H9 (cell line): ENCODE measurements at regions not wholly inside any gene's neighbourhood (a gene's known extent, or its start where the extent isn't known, plus 50 kb on each side); places are given as distances from the start of the nearest gene placed in this dataset.

ENCODE experiments used
- DNase-seq: peaks from one replicate; pipeline ENCODE4 v3.0.0-alpha.2; 2017
- H2AFZ ChIP-seq: one replicate; pipeline ENCODE4 v1.6.1; 2013; ENCODE audit warnings: mild to moderate bottlenecking, low read length, control low read depth, moderate library complexity
- H2AK5ac ChIP-seq: 2 replicates; pipeline ENCODE4 v1.6.1; 2013; ENCODE audit warnings: low read length, control low read depth, mixed read lengths; ENCODE audit not compliant: insufficient read length
- H2BK120ac ChIP-seq: one replicate; pipeline ENCODE4 v1.6.1; 2013; ENCODE audit warnings: low read depth, mild to moderate bottlenecking, low read length, control low read depth, inconsistent platforms; ENCODE audit not compliant: poor library complexity, severe bottlenecking
- H2BK12ac ChIP-seq: 2 replicates; pipeline ENCODE4 v1.6.1; 2013; ENCODE audit warnings: low read length, control low read depth, mixed read lengths, low read depth; ENCODE audit not compliant: insufficient read length
- H2BK15ac ChIP-seq: 2 replicates; pipeline ENCODE4 v1.6.1; 2013; ENCODE audit warnings: low read depth, low read length, control low read depth
- H2BK20ac ChIP-seq: one replicate; pipeline ENCODE4 v1.6.1; 2013; ENCODE audit warnings: low read depth, mild to moderate bottlenecking, low read length, control low read depth, inconsistent platforms; ENCODE audit not compliant: poor library complexity, severe bottlenecking
- H2BK5ac ChIP-seq: 2 replicates; pipeline ENCODE4 v1.6.1; 2013; ENCODE audit warnings: low read length, control low read depth, mixed read lengths; ENCODE audit not compliant: insufficient read length
- H3K14ac ChIP-seq: 2 replicates; pipeline ENCODE4 v1.6.1; 2013; ENCODE audit warnings: low read length, control low read depth; ENCODE audit not compliant: insufficient read depth
- H3K18ac ChIP-seq: 2 replicates; pipeline ENCODE4 v1.6.1; 2013; ENCODE audit warnings: low read depth, mild to moderate bottlenecking, mixed read lengths, low read length, control low read depth; ENCODE audit not compliant: insufficient read length
- H3K23ac ChIP-seq: 2 replicates; pipeline ENCODE4 v1.6.1; 2013; ENCODE audit warnings: low read length, control low read depth, mixed read lengths, low read depth; ENCODE audit not compliant: insufficient read length
- H3K23me2 ChIP-seq: 2 replicates; pipeline ENCODE4 v1.6.1; 2013; ENCODE audit warnings: low read depth, mild to moderate bottlenecking, mixed read lengths, low read length, control low read depth; ENCODE audit not compliant: insufficient read length, poor library complexity, severe bottlenecking
- H3K27ac ChIP-seq: 2 replicates; pipeline ENCODE4 v1.5.1; 2013; ENCODE audit warnings: low read length, control low read depth, mixed read lengths, low read depth; ENCODE audit not compliant: insufficient read length
- H3K27me3 ChIP-seq: 2 replicates; pipeline ENCODE4 v1.6.1; 2013; ENCODE audit warnings: low read length, control low read depth, inconsistent platforms; ENCODE audit not compliant: insufficient read depth
- H3K4ac ChIP-seq: 2 replicates; pipeline ENCODE4 v1.6.1; 2013; ENCODE audit warnings: low read depth, mild to moderate bottlenecking, control low read depth, inconsistent platforms, low read length, moderate library complexity
- H3K4me1 ChIP-seq: 2 replicates; pipeline ENCODE4 v1.6.1; 2013; ENCODE audit warnings: low read length, control low read depth, inconsistent platforms; ENCODE audit not compliant: insufficient read depth
- H3K4me2 ChIP-seq: 2 replicates; pipeline ENCODE4 v1.6.1; 2013; ENCODE audit warnings: low read length, control low read depth, mixed read lengths; ENCODE audit not compliant: insufficient read length, insufficient read depth
- H3K56ac ChIP-seq: 2 replicates; pipeline ENCODE4 v1.6.1; 2013; ENCODE audit warnings: low read depth, mild to moderate bottlenecking, mixed read lengths, low read length, control low read depth; ENCODE audit not compliant: insufficient read length
- H3K79me1 ChIP-seq: 2 replicates; pipeline ENCODE4 v1.6.1; 2013; ENCODE audit warnings: low read depth, mild to moderate bottlenecking, moderate library complexity, low read length, control low read depth, inconsistent platforms; ENCODE audit not compliant: insufficient read depth, poor library complexity, severe bottlenecking
- H3K79me2 ChIP-seq: 2 replicates; pipeline ENCODE4 v1.6.1; 2013; ENCODE audit warnings: low read length, control low read depth, inconsistent platforms; ENCODE audit not compliant: insufficient read depth
- H3K9ac ChIP-seq: 2 replicates; pipeline ENCODE4 v1.6.1; 2013; ENCODE audit warnings: low read length, control low read depth, mixed read lengths; ENCODE audit not compliant: insufficient read length; ENCODE audit errors: extremely low read depth
- H3K9me3 ChIP-seq: one replicate; pipeline ENCODE4 v1.6.1; 2013; ENCODE audit warnings: low read depth, low read length, inconsistent platforms; ENCODE audit not compliant: control insufficient read depth
- H3T11ph ChIP-seq: one replicate; pipeline ENCODE4 v1.6.1; 2013; ENCODE audit warnings: mild to moderate bottlenecking, low read length, control low read depth, inconsistent platforms
- H4K20me1 ChIP-seq: one replicate; pipeline ENCODE4 v1.6.1; 2013; ENCODE audit not compliant: control insufficient read depth, insufficient read length, insufficient read depth
- H4K5ac ChIP-seq: 2 replicates; pipeline ENCODE4 v1.6.1; 2013; ENCODE audit warnings: low read depth, mild to moderate bottlenecking, mixed read lengths, low read length, control low read depth; ENCODE audit not compliant: insufficient read length
- H4K8ac ChIP-seq: replicated peaks from 2 replicates; pipeline ENCODE4 v1.6.1; 2013; ENCODE audit warnings: low read length, control low read depth, mixed read lengths, low read depth; ENCODE audit not compliant: insufficient read length
- H4K91ac ChIP-seq: 2 replicates; pipeline ENCODE4 v1.6.1; 2013; ENCODE audit warnings: low read depth, mild to moderate bottlenecking, moderate library complexity, mixed read lengths, low read length, control low read depth; ENCODE audit not compliant: insufficient read length
- H3K27ac Mint-ChIP-seq, 3 experiments: 2 replicates in 2 of 3; 3 replicates in 1 of 3; pipeline ENCODE4 v1.8.0; 2020 to 2021; ENCODE audit warnings: mixed read lengths in 3 of 3, mild to moderate bottlenecking in 1 of 3, moderate library complexity in 1 of 3
- H3K27me3 Mint-ChIP-seq: 2 replicates; pipeline ENCODE4 v1.8.0; 2021; ENCODE audit warnings: low read depth, mild to moderate bottlenecking, moderate library complexity, mixed read lengths
- H3K36me3 Mint-ChIP-seq, 3 experiments: 2 replicates in 2 of 3; 3 replicates in 1 of 3; pipeline ENCODE4 v1.8.0; 2020 to 2021; ENCODE audit warnings: low read depth in 3 of 3, mixed read lengths in 3 of 3; ENCODE audit not compliant: insufficient read depth in 1 of 3
- H3K4me1 Mint-ChIP-seq, 2 experiments: 2 replicates each; pipeline ENCODE4 v1.8.0; 2020; ENCODE audit warnings: mixed read lengths in 2 of 2
- H3K4me3 Mint-ChIP-seq, 2 experiments: 2 replicates in 1 of 2; 3 replicates in 1 of 2; pipeline ENCODE4 v1.8.0; 2020 to 2021; ENCODE audit warnings: mild to moderate bottlenecking in 2 of 2, mixed read lengths in 2 of 2, moderate library complexity in 1 of 2
- H3K9me3 Mint-ChIP-seq, 2 experiments: 2 replicates in 1 of 2; 3 replicates in 1 of 2; pipeline ENCODE4 v1.8.0; 2020; ENCODE audit warnings: mild to moderate bottlenecking in 2 of 2, mixed read lengths in 2 of 2, moderate library complexity in 1 of 2
- WGBS: extraction: QIAGEN DNeasy Blood & Tissue Kit; methylation state at CpG from one replicate; pipeline ENCODE4 v1.1.7; 2013; ENCODE audit warnings: missing lambda C conversion rate, low lambda C conversion rate, mixed read lengths; ENCODE audit not compliant: insufficient read length; ENCODE audit errors: extremely low coverage; 5-methylcytosine and 5-hydroxymethylcytosine counted together
- TF ChIP-seq, protein P1 (sequence below): fragments of 200-600 bp; sonication (generic); conservative IDR thresholded peaks from 3 replicates; pipeline ENCODE4 v1.8.0; 2021; ENCODE audit warnings: antibody characterized with exemption, mild to moderate bottlenecking

- TF ChIP-seq, protein P1, sequence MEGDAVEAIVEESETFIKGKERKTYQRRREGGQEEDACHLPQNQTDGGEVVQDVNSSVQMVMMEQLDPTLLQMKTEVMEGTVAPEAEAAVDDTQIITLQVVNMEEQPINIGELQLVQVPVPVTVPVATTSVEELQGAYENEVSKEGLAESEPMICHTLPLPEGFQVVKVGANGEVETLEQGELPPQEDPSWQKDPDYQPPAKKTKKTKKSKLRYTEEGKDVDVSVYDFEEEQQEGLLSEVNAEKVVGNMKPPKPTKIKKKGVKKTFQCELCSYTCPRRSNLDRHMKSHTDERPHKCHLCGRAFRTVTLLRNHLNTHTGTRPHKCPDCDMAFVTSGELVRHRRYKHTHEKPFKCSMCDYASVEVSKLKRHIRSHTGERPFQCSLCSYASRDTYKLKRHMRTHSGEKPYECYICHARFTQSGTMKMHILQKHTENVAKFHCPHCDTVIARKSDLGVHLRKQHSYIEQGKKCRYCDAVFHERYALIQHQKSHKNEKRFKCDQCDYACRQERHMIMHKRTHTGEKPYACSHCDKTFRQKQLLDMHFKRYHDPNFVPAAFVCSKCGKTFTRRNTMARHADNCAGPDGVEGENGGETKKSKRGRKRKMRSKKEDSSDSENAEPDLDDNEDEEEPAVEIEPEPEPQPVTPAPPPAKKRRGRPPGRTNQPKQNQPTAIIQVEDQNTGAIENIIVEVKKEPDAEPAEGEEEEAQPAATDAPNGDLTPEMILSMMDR, result no peak
- no peak overlapping the region for H3T11ph ChIP-seq
- no CpG with 5 or more reads among the region's 3 CpGs for WGBS
These were observed 272.0 kb downstream of the DTHD1 start for GRCh38 chr4:36553453-36553852.

More at GRCh38 chr4:36553453-36553852, 272.0 kb downstream of the DTHD1 start:
- H3K9me3 Mint-ChIP-seq, result no peaks in the 10 kb centered on the region
- H3K79me2 ChIP-seq, result no peaks in the 10 kb centered on the region
- no peak overlapping the region for H2BK20ac ChIP-seq
- H2BK12ac ChIP-seq, result no peak overlapping the region
- peaks cover 25 to 28% of the 10 kb centered on the region in 2 experiments for H3K4me1 Mint-ChIP-seq
- H3K18ac ChIP-seq, result no peak overlapping the region
- H3K27me3 Mint-ChIP-seq, result no peaks in the 10 kb centered on the region
- H4K20me1 ChIP-seq, result no peaks in the 10 kb centered on the region
- no peak overlapping the region for H3K56ac ChIP-seq
- no peak overlapping the region for H2BK5ac ChIP-seq
- H3K4ac ChIP-seq, result no peak overlapping the region
- H3K14ac ChIP-seq, result no peak overlapping the region
- H3K9me3 ChIP-seq, result no peaks in the 10 kb centered on the region
- no peak for DNase-seq
- H2AK5ac ChIP-seq, result no peak overlapping the region
- no peaks in the 10 kb centered on the region for H3K36me3 Mint-ChIP-seq
- no peaks in the 10 kb centered on the region for H3K79me1 ChIP-seq
- no peaks in the 10 kb centered on the region; the same call in 1 of the 2 replicates for H3K4me1 ChIP-seq
- no peak overlapping the region for H2BK120ac ChIP-seq
- H4K5ac ChIP-seq, result no peak overlapping the region
- H3K23ac ChIP-seq, result no peak overlapping the region
- H4K8ac ChIP-seq, result no peak overlapping the region
- no peak overlapping the region for H2BK15ac ChIP-seq
- no peak overlapping the region for H4K91ac ChIP-seq
- H2AFZ ChIP-seq, result no peak overlapping the region
- H3K4me3 Mint-ChIP-seq, result no peak overlapping the region
- no peak overlapping the region for H3K4me2 ChIP-seq
- H3K27me3 ChIP-seq, result no peaks in the 10 kb centered on the region
- no peak overlapping the region for H3K9ac ChIP-seq
- H3K27ac Mint-ChIP-seq, result no peak overlapping the region
- H3K27ac ChIP-seq, result no peak overlapping the region
- no peaks in the 10 kb centered on the region for H3K23me2 ChIP-seq
